GM23248 (cell line): ENCODE measurements at regions not wholly inside any gene's neighbourhood (a gene's known extent, or its start where the extent isn't known, plus 50 kb on each side); places are given as distances from the start of the nearest gene placed in this dataset.
"Not testable (repeated sequence)": the region's sequence is repeated elsewhere in the genome, so short reads cannot be mapped to it uniquely, and the experiment has no call there.

Experiments used
- EZH2 ChIP-seq: fragments of 200-600 bp; sonication (generic); IDR thresholded peaks from 2 replicates; pipeline ENCODE4 v1.6.1; 2018; ENCODE audit warnings: antibody characterized with exemption, mild to moderate bottlenecking; ENCODE audit not compliant: insufficient read depth, poor library complexity, severe bottlenecking
- EZH2phosphoT487 ChIP-seq: fragments of 200-600 bp; sonication (generic); IDR thresholded peaks from 2 replicates; pipeline ENCODE4 v1.6.1; 2018; ENCODE audit warnings: antibody characterized with exemption, moderate library complexity, mild to moderate bottlenecking, low read depth; ENCODE audit not compliant: insufficient read depth

DNA sequence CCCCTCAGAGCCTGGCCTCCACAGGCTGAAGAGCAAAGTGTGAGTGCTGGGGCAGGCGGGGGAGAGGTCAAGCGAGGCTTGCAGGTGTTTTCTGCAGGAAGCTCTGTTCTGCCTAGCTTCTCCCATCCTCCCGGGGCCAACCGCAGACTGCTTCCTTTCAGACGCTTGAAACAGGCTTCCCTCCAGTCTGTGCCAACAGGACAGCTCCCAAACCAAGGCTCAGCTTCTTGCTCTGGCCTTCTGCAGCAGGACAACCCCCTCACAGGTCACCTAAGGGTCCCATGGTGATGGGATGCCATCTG is 120.8 kb downstream of the LRRC37A3 start:
- TF ChIP-seq EZH2, EZH2phosphoT487: not testable (repeated sequence)
